GM21786 (cell line): ENCODE measurements at regions not wholly inside any gene's neighbourhood (a gene's known extent, or its start where the extent isn't known, plus 50 kb on each side); places are given as distances from the start of the nearest gene placed in this dataset.

Experiments
- ATAC-seq: cut with Tn5 transposase; IDR thresholded peaks from one replicate; pipeline ENCODE4 v1.9.1; 2021; ENCODE audit not compliant: unreplicated experiment

DNA sequence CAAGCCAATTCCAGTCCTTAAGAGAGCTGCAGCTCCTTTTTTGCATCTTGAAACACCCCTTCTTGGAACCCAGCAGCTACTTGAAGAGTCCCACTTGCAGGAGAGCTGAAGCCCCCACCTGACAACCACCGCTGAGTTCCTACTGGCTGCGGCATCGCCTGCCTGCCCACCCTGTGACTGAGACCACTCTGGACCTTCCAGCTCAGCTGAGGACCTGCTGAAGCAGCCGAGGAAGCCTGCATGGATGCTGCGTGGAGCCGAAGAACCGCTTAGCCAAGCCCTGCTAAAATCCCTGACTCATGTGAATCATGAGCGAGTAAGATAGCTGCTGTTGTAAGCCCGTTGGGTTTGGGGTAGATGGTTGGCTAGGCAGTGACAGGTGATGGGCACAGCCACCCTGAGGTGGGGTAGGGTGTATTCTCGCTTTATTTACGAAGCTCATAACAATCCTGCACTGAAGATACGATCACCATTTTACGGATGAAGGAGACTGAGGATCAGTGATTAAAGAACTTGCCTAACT is 78.4 kb downstream of the INHBB start:
- ATAC-seq: no peak

DNA sequence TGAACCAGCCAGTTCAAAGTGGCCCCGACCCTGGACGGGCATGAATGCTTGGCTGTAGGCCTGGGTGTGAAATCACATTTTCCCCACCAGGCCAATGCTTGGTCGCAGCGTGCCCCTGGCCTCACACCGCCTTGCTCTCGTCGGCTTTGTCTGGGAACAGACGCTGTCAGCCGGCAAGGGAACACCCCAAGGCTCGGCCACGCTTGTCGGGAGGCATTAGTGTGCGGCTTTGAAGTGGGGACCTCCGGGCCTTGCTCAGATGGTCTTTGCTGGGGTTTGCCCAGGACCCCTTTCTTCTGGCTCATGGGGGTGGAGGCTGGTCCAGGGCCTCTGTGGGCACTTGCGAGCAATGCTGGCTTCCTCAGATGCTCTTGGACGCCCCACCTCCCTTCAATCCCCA is 79.1 kb downstream of the INHBB start:
- ATAC-seq: no peak

DNA sequence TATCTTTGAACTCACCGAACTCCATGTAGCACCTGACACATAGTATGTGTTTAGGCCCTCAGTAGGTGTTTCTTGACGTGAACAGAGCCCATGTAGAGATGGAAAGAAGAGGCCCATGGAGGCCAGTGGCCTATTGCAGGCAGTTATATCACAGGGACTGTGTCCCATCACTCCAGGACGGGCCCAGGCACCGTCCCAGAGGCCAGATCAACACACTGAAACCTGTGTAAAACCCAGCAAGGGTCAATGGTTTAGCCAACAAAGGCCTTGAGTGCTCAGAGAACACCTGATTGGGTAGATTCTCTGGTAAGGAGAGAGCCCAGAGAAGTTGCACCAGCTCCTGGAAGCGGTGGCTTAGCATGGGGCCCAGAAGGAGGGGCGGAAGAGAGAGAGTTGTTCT is 82.8 kb downstream of the INHBB start:
- ATAC-seq: no peak

DNA sequence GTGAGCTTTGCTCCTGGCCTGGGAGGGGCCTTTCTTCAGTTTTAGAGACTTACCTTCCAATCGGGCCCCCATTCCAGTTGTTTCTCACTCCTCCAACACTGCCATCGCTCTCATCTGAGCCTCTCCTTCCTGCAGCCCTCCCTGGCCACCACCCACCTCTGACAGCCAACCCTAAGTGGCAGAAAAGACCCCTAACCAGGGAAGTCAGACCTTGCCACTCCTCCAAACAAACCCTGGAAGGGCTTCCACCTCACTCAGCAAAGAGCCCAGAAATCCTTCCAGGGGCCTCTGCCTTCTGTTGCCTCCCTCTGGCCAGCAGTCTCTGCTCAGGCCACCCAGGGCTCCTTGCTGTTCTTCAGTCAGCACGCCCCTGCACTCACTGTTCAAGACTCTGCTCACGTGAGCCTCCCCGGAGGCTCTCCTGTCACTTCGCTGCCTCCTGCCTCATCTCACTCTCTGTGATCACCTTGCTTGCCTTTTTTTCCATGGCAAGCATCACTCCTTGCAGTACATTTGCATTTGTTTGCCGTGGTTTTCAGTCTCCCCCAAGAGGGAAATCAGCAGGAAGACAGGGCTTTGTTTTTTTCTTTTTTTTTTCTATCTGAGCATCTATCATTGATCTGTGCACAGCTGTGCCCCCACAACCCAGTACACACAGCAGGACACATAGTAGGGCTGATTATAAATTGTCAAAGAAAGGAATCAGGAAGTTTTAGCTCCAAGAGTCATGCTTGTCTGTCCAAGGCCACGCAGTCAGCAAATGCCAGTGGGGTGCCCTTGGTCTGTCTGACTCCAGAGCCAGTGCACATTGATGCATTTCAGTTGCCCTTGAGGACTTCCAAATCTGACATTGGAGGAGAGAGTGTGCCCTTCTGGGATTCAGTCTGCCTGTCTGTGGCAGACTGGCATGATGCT is 83.9 kb downstream of the INHBB start:
- no peak for ATAC-seq

DNA sequence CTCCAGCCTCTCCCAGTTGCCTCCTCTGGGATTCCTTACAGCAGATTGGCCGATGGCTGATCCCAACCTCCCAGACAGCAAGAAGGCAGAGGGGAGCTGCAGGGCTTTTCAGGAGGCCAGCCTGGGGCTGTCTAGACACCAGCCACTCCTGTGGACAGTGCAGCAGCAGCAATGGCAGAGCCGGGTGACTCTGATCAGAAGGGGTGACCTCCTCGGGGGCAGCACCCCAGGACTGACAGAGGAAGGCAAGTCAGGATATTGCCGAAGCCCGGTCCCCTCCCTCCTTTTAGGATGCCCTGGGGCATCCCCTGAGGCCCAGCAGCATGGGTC is 84.5 kb downstream of the INHBB start:
- ATAC-seq: no peak

DNA sequence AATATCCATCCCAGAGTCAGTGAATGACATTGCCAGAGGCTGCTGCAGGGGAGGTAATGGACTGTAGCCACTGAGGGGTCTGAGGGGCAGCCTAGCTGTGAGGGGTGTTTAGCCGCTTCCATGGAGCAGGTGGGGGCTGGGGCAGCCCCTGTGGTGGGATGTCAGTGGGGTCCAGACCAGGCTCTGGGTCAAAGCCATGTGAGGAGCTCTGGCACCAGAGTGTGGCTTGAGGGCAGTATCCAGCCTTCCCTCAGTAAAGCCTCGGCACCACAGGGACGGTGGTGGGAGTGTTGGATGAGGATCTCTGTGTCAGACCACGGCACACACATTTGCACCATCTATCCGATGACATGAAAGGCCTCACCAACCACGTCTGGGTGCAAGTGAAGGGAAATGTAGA is 85.0 kb downstream of the INHBB start:
- ATAC-seq: no peak

DNA sequence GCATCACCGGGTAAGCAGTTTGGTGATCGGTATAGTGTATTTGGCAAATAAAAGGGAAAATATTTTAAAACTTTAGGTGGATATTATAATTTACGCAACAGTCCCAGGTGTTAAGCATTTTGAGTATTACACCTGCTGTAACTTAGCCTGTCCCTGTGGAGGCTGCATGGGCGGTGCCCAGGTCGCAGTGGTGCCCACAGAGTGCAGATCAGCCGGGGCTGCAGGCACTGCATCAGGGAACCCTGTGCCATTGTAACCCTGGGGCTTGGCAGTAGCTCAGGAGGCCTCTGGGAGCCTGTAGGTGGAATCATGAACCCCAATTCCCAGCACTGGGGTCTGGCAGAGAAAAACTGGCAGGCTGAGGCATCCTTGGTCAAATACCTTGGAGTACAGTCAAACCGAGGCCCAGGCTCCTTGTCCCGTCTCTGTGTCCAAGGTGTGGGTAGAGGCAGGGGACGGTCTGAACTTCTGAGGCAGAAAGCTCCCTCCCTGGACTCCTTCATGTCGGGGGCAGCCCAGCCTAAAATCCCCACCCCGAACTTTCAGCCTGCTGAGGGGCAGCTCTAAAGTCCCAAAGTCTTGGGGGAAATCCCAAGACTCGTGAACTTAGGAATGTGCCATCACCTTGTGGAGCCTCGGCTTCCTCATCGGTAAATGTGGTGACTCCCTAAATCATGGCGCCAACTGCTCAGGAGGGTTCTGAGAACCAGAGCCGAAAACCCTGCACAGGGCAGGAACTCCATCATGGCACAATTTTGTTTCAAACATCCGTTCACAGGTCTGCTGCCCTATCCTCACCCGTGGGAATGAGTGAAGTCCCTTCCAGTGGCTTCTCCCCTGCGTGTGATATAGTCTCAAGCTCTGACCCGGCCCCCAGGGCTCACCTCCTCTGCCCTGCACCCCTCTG is 85.7 kb downstream of the INHBB start:
- ATAC-seq: no peak

DNA sequence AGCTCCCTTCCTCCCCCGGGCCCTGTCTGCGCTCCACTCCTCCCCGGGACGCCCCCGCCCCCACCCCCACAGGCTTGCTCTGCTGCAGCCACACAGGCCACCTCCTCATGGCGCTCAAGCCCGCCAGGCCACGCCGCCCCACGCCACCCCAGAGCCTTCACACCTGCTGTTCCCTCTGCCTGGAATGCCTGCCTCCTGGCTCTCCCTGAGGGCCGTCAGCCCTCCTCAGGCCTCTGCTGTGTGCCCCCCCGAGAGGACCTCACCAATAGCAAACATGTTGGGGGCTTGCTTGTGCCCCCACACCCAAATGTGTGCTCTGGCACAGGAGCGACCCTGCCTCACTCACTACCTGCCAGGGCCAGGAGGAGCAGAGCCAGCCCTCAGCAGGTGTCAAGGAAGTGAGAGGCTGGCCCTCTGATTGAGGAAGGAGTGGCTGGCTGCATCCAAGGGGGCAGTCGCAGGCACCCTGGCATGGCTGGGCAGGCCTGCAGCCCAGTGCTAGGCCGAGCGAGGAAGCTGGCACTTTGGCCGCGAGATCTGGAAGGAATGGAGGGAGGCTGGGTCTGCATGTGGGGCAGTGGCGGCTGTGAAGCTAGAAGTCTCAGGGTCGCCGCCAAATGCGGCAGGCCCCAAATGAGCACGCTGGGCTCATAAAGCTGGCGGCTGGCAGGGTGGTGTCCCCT is 86.5 kb downstream of the INHBB start:
- ATAC-seq: no peak

DNA sequence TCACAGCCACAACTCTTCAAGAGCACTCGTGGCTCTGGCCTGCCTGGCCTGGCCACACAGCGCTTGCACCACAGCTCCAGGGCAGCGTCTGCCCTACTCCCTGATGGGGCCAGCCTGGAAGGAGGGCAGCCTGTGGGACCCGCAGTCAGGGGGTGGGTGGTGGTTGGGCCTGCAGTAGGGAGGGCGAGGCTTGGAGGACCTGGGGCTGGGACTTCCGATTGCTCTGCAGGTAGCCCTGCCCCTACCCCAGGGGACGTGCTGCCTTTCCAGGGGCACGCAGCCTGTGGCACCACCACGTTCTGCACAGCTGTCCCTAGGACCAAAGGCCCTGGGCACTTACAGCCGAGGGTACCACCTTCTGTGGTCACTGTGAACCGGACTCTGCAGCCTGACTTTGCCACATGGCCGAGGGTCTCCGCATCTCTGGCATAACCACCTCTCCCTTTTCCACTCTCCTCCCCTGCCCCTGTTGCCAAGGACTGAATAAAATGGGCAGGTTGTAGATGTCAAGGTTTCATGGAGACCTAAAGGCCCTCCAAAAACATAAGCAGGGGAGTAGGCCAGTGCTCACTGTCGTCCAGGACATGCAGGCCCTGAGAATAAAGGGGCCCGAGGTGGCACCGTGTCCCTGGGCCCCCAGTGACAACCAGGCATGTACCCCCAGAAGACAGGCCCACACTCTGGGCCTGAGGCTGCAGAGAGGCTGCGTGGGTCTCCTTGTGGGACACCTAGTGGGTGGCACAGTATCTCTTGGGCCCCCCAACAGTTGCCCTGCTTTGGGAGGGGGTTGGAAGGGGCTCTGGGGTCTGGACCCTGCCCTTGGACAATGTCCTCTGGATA is 87.3 kb downstream of the INHBB start:
- no peak for ATAC-seq

DNA sequence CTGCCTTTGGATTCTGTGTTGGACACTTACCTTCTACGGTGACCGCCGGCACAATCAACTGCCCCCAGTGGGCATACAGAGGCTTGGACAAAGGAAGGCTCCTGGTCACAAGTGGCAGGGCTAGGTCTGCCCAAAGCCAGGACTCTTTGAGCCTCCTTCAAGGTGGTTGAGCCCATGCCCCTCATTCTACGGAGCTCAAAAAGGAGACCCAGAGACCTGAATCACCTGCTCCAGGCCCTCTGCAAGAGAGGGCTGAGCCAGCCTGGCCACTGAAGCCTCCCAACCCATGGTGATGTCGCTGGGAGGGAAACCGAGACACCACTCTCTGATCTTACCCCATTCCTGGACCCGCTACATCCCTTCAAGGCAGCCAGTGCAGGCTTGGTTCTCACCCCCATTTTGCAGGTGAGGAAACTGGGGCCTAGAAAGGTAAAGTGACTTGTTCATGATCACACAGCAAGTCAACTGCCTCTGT is 87.9 kb downstream of the INHBB start:
- ATAC-seq: no peak

DNA sequence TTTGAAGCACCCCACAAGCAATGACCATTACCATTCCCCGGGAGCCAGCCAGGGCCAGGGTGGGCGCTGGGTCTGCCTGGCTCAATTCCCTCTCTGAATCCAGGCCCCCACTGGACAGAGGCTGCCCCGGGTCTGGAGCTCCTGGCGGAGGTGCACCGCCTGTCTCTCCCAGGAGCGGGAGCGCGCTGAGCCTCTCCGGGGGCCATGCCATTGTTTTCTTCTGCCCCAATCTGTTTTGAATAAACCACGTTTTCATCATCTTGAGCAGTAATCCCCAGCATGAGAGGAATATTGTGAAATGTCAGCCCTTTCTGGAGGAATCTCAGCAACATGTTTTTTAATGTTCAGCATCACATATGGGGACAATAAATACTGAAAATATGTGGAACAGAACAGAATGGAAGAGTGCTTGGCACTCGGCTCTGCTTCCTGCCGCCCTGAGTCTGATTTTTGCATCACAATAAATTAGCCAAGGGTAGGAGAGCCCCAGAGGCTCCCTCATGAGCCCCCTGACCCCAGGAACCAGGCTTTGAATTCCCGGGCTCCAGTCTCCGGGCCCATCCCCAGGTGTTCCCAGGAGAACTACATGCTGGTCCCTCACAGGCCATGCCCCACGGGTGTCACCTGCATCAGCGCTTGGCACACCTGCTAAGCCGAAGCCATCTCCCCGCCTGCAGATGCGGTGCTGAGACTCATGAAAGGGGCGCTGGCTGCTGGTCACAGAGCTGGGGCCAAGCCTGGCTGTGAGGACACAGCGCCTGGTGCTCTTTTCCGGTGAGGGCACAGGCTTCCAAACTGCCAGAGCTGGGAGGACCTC is 88.8 kb downstream of the INHBB start:
- no peak for ATAC-seq

DNA sequence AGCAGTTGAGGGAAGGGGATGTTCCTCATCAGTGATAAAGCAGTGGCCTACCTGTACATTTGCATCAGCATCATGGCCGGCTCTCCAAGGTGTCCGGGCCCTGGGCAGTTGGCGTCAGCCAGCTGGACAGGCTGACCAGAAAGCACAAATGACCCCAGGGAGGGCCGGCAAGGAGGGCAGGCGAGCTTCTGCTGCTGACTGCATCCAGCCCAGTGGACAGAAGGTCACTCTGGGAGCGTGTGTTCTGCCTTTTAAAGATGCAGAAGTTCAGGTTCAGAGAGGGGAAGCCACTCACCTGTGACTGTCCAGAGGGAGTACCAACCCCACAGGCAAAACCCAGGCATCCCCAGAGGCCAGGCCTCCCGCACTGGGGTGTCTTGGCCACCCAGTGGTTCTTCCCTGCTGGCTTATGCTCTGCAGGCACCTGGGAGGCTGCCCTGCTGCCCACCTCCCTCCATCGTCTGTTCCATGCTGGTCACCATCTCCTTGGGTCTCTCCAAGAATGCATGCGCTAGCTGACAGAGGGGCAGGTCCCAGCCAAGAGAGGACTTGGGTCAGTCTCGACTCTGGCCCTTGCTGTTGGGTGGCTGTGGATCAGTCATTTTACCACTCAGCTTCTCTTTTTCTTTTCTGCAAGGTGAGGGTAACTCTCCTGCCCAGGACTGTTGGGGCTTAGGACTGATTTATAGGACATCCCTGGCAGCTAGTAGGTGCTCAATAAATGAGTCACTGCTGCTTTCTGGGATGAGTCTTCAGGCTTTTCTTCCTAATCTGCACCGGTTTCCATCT is 89.9 kb downstream of the INHBB start:
- ATAC-seq: no peak

DNA sequence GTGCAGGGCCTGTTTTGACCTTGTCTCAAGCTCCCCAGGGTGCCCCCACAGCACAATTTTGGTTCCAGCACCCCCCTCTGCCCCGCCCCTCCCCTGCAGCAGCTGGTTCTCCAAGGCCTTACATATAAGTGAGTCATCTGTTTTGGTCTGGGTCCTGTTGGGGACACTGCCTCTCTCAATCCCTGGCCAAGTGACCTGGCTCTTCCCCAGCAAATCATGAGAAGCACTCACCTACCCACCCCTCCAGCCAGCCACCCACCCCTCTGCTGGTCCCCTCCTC is 90.5 kb downstream of the INHBB start:
- no peak for ATAC-seq

DNA sequence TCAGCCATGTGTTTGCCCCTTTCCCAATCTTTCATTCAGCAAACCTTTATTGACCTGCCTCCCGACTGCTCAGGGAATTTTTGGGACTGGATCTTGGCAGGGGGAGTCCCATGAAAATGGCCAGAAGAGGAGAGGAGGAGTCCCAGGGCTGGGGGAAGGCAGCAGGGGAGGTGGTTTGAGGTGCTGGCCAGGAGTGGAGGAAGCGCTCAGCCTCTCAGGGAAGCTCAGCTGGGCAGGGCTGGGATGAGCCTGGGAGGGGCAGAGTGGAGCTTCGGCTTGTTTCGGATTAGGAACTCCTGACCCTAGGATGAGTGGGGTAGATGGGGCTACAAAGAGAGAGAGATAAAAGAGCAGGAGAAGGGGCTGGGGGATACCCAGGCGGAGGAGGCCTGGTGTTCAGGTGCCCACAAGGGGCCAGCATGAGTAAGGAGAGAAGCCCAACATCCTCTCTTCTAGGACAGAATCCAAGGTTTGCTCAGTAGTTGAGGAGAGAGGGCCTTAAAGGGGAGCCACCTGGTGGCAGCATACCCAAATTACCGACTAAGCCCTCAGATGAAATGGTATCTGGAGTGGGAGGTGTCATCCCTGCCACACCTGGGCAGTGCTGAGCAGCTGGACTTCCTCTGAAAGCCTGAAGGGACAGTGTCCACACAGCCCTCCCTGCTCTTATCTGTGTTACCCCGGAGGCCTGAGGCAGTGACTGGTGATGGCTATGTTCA is 91.1 kb downstream of the INHBB start:
- ATAC-seq: no peak

DNA sequence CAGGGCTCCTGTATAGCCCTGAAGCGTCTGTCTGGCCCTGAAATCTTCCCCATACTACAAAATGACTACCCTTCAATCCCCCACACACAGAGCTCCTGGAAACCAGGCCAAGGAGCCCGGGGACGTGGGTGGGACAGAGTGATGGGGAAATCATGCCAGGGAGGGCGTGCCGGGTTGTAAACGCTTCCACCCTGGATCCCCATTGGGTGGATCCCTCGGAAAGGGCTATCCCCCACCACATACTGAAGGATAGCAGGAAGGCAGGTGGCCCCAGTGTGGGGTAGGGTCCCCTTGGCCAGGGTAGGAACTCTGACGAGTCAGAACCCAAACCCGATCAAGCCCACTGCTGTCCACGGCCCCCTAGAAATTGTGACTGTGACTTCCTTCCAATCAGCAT is 91.7 kb downstream of the INHBB start:
- no peak for ATAC-seq

DNA sequence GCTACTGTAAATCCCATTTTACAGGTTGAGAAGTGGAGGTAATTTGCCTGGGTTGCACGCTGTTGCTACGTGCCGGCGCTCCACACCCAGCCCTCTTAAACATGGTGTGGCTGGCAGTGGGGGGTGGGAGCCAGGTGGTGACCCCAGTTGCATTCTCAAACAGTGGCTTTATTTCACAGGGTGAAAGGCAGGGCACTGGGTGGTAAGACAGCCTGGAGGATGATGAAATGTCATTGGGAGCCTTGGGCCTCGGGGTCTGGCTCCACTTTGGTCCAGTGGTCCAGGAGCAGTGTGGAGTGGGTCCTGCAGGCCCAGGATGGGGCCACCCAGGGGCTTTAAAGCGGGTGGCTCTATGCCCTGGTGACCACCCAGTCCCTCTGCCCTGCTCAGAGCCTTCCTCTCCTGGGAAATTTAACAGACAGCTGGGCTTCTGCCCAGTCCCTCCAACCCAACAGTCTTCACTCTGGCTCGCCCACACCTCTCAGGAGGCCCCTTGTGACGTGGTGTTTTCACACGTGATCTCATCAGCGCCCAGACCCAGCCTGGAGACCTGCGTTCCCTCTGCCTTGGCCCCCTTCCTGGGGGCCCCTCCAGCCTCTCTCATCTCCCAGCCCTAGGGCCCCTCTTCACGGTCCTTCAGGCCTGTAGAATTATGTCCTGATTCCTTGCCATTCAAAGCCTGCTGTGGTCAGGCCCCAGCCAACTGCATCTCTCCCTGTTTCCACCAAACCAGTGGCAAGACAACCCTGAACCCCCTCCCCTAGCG is 92.5 kb downstream of the INHBB start:
- ATAC-seq: no peak

DNA sequence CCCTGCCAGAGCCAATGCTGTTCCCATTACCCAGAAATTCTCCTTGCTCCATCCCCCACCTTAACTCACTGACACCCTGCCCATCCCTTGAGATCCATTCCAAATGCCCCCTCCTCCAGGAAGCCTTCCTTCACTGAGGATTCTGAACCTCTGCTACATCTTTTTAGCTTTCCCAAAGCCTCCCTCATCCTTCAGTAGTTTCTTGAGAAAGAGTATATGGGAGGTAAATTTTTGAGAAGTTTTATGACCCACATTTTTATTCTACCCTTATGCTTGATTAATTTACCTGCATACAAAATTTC is 93.1 kb downstream of the INHBB start:
- ATAC-seq: no peak
